ENCODE measurements at regions not wholly inside any gene's neighbourhood (a gene's known extent, or its start where the extent isn't known, plus 50 kb on each side); places are given as distances from the start of the nearest gene placed in this dataset.

- no peak for TF ChIP-seq CTCF (conservative IDR thresholded peaks at IDR 0.05)
- no peak for TF ChIP-seq ZFX (IDR thresholded peaks at IDR 0.05)
These were observed 80.7 kb upstream of the SLC25A26 start for GRCh38 chr3:66140106-66140505.

Measured in C4-2B (cell line).